OCI-LY7 (cell line): ENCODE measurements at regions not wholly inside any gene's neighbourhood (a gene's known extent, or its start where the extent isn't known, plus 50 kb on each side); places are given as distances from the start of the nearest gene placed in this dataset.
"Not testable (repeated sequence)": the region's sequence is repeated elsewhere in the genome, so short reads cannot be mapped to it uniquely, and the experiment has no call there.

Experiments
- BruUV-seq: library from RNA; stranded (reverse); fragments of 400-500 nt; replicated peaks from 2 replicates; lab custom pipeline; 2021; lab: Mats Ljungman, UMichigan
- CTCF ChIA-PET: fragments of 300-600 bp; sonication (Branson Sonifier 250); formaldehyde crosslinking; loops from one replicate; lab custom pipeline; 2022; ENCODE audit warnings: antibody characterized with exemption; ENCODE audit not compliant: unreplicated experiment; lab: Charles Lee
- POLR2A ChIA-PET: fragments of 300-600 bp; sonication (Branson Sonifier 250); formaldehyde crosslinking; loops from one replicate; lab custom pipeline; 2022; ENCODE audit warnings: antibody characterized with exemption; lab: Charles Lee
- DNase-seq: peaks from one replicate; pipeline ENCODE4 v3.0.0-alpha.2; 2015; ENCODE audit warnings: low spot score
- H2AFZ ChIP-seq: fragments of 200-600 bp; sonication (generic), shearing (Covaris generic); 2 replicates; pipeline ENCODE4 v1.6.1; 2014; ENCODE audit warnings: mild to moderate bottlenecking, antibody characterized with exemption, low read length, moderate library complexity
- H3K27ac ChIP-seq: fragments of 200-600 bp; sonication (generic); 2 replicates; pipeline ENCODE4 v1.5.1; 2014; ENCODE audit warnings: mixed run types, low read depth, mild to moderate bottlenecking, moderate library complexity, low read length, inconsistent platforms; ENCODE audit not compliant: poor library complexity, severe bottlenecking
- H3K36me3 ChIP-seq: fragments of 200-600 bp; sonication (generic); 2 replicates; pipeline ENCODE4 v1.6.1; 2014; ENCODE audit warnings: mild to moderate bottlenecking, antibody characterized with exemption, low read length, moderate library complexity, mixed read lengths; ENCODE audit not compliant: insufficient read depth
- H3K4me1 ChIP-seq: fragments of 200-600 bp; sonication (generic); 2 replicates; pipeline ENCODE4 v1.5.1; 2014; ENCODE audit warnings: mild to moderate bottlenecking, low read length; ENCODE audit not compliant: insufficient read depth, poor library complexity, severe bottlenecking
- H3K4me2 ChIP-seq: fragments of 200-600 bp; sonication (generic); 2 replicates; pipeline ENCODE4 v1.6.1; 2014; ENCODE audit warnings: mild to moderate bottlenecking, low read length
- H3K4me3 ChIP-seq: fragments of 200-600 bp; sonication (generic); 2 replicates; pipeline ENCODE4 v1.5.1; 2014; ENCODE audit warnings: mild to moderate bottlenecking, low read depth, low read length; ENCODE audit not compliant: poor library complexity, severe bottlenecking
- H3K79me2 ChIP-seq: fragments of 200-600 bp; sonication (generic); 2 replicates; pipeline ENCODE4 v1.6.1; 2016; ENCODE audit warnings: low read depth, mild to moderate bottlenecking, low read length, moderate library complexity, mixed read lengths; ENCODE audit not compliant: insufficient read depth
- H3K9me2 ChIP-seq: fragments of 200-600 bp; sonication (generic); 2 replicates; pipeline ENCODE4 v1.6.1; 2016; ENCODE audit warnings: mild to moderate bottlenecking, low read length, mixed read lengths; ENCODE audit not compliant: insufficient read depth
- H3K9me3 ChIP-seq: fragments of 200-600 bp; sonication (generic); 2 replicates; pipeline ENCODE4 v1.6.1; 2014; ENCODE audit warnings: mild to moderate bottlenecking, mixed run types, low read length, mixed read lengths
- H4K20me1 ChIP-seq: fragments of 200-600 bp; sonication (generic); 2 replicates; pipeline ENCODE4 v1.6.1; 2014; ENCODE audit warnings: mild to moderate bottlenecking, antibody characterized with exemption, low read length, moderate library complexity, mixed read lengths; ENCODE audit not compliant: insufficient read depth
- EZH2phosphoT487 ChIP-seq: fragments of 200-600 bp; sonication (generic); IDR thresholded peaks from 2 replicates; pipeline ENCODE4 v1.6.1; 2018; ENCODE audit warnings: low read depth, borderline replicate concordance, mild to moderate bottlenecking, mixed run types, antibody characterized with exemption, low read length, moderate library complexity, mixed read lengths
- intact Hi-C: fragments of 100-400 bp; cut with micrococcal nuclease; formaldehyde crosslinking; loops from one replicate; pipeline ENCODE4 v1.10.0; 2022; ENCODE audit not compliant: unreplicated experiment
- TF ChIP-seq, protein P1 (sequence below): fragments of 200-600 bp; sonication (generic); conservative IDR thresholded peaks from 2 replicates; pipeline ENCODE4 v1.5.1; 2014; ENCODE audit warnings: mild to moderate bottlenecking, antibody characterized with exemption, low read length, moderate library complexity, mixed read lengths

DNA sequence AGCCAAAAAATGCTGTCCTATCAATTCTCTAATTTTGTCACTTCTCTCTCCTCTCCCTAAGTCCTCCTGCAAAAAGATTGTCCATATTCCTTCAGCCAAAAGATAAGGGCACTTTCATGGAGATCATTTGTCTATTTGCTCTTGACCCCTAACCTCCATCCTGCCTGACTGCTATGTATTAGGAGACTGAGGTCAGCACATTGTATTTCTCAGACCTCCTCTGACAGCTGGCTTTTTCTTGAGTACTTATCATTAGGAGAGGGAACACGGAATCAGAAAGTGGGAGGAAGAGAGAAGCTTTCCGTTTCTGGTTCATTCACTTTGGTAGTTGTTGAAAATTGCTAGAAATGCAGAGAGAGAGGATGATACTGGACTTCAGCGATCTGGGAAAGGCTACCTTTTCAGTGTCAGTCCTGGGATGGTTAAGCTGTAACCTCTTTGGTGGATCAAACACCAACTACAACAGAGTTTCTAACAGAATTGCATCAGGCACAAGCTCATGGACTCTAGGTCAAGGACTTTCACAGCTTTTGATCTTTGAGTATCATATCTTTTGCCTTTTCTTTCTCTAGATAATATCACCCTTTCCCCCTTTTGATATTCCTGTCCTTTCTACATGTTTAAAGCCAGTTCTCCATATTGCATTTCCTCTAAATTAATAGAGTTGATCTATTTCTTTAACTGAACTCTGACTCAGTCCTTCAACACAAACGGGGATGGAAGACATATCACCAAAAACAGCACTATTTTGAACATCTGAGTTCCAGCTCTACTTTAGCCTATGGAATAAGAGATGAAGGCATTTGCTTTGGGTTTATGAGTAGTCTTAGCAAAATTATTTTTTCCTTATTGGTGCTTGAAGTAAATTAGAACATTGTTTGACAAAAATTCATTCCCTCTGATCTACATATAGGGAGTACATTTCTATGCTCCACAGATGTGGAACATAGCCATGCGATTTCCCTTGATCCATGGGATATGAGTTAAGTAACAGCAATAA lies 63.3 kb upstream of the KYNU start:
- DNase-seq, result no peak
- Histone ChIP-seq H3K4me2 (no peak overlapping the region), H3K27ac (no peak overlapping the region), H3K9me2 (no peaks in the 10 kb centered on the region), H3K9me3 (no peaks in the 10 kb centered on the region), H3K36me3 (no peaks in the 10 kb centered on the region), H3K79me2 (no peaks in the 10 kb centered on the region), H3K4me1 (no peaks in the 10 kb centered on the region), H4K20me1 (no peaks in the 10 kb centered on the region), H2AFZ (no peak overlapping the region), H3K4me3 (no peak overlapping the region)
- BruUV-seq, result no TSS peak
- intact Hi-C loops, result no loop called here
- ChIA-PET CTCF (no interaction called here), POLR2A (interaction anchor here (0.8 kb wide), 1 partner anchor 64 kb away, joined by 4 read pairs; no protein-coding TSS in a partner anchor)
- TF ChIP-seq, protein P1, sequence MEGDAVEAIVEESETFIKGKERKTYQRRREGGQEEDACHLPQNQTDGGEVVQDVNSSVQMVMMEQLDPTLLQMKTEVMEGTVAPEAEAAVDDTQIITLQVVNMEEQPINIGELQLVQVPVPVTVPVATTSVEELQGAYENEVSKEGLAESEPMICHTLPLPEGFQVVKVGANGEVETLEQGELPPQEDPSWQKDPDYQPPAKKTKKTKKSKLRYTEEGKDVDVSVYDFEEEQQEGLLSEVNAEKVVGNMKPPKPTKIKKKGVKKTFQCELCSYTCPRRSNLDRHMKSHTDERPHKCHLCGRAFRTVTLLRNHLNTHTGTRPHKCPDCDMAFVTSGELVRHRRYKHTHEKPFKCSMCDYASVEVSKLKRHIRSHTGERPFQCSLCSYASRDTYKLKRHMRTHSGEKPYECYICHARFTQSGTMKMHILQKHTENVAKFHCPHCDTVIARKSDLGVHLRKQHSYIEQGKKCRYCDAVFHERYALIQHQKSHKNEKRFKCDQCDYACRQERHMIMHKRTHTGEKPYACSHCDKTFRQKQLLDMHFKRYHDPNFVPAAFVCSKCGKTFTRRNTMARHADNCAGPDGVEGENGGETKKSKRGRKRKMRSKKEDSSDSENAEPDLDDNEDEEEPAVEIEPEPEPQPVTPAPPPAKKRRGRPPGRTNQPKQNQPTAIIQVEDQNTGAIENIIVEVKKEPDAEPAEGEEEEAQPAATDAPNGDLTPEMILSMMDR, result no peak
- no peak for TF ChIP-seq EZH2phosphoT487

DNA sequence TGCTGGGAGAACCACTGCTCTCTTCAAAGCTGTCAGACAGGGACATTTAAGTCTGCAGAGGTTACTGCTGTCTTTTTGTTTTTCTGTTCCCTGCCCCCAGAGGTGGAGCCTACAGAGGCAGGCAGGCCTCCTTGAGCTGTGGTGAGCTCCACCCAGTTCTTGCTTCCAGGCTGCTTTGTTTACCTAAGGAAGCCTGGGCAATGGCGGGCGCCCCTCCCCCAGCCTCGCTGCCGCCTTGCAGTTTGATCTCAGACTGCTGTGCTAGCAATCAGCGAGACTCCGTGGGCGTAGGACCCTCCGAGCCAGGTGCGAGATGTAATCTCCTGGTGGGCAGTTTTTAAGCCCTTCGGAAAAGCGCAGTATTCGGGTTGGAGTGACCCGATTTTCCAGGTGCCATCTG lies 65.8 kb upstream of the KYNU start:
- H4K20me1 ChIP-seq, H3K9me3 ChIP-seq, H2AFZ ChIP-seq, BruUV-seq, H3K27ac ChIP-seq, H3K4me3 ChIP-seq, DNase-seq, H3K36me3 ChIP-seq, H3K9me2 ChIP-seq, intact Hi-C loops, CTCF ChIA-PET, H3K4me2 ChIP-seq, POLR2A ChIA-PET, H3K4me1 ChIP-seq, H3K79me2 ChIP-seq: not testable (repeated sequence)

DNA sequence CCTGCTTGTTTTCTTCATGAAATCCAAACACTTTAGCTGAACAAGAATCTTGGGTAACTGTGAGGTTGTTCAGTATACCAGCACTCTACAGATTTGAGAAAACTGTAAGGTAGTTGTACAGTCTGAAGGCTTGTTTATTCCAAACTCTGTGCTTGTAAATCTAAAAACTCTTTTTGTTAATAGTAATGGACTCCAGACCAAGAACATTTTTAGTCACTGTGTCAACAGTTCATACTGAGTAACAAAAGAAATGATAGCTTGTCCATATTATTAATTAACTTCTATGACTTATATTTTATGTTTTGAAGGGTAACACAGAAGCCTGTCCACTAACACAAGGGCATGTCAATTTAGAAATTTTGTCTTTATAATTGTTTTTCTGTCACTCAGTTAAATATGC lies 72.2 kb upstream of the KYNU start:
- Histone ChIP-seq H3K36me3 (no peaks in the 10 kb centered on the region), H3K79me2 (no peaks in the 10 kb centered on the region), H4K20me1 (no peaks in the 10 kb centered on the region), H3K4me3 (no peak overlapping the region), H3K27ac (no peak overlapping the region), H3K9me2 (no peaks in the 10 kb centered on the region), H3K9me3 (no peaks in the 10 kb centered on the region), H2AFZ (no peak overlapping the region), H3K4me1 (no peaks in the 10 kb centered on the region), H3K4me2 (no peak overlapping the region)
- no TSS peak for BruUV-seq
- intact Hi-C loops, result no loop called here
- no peak for DNase-seq
- ChIA-PET CTCF (interaction anchor here (0.6 kb wide), 1 partner anchor 33 kb away, joined by 3 read pairs; no protein-coding TSS in a partner anchor), POLR2A (interaction anchor here (0.8 to 1.1 kb wide), 2 partner anchors 10 to 11 kb away, joined by 3 read pairs; no protein-coding TSS in a partner anchor)
- TF ChIP-seq, protein P1, result no peak
- TF ChIP-seq EZH2phosphoT487, result no peak
